HCT116 (cell line): ENCODE measurements at regions not wholly inside any gene's neighbourhood (a gene's known extent, or its start where the extent isn't known, plus 50 kb on each side); places are given as distances from the start of the nearest gene placed in this dataset.
A peak's percentile ranks its signal among the peaks of the same experiment; 100 is the strongest.

ENCODE experiments used
- ATAC-seq: fragments of 200-7000 bp; cut with Tn5 transposase; 2 replicates; pipeline ENCODE4 v1.9.1; 2020; ENCODE audit warnings: mild to moderate bottlenecking, moderate library complexity
- BruUV-seq: library from RNA; stranded (reverse); fragments of 400-500 nt; replicated peaks from 2 replicates; lab custom pipeline; 2021; lab: Mats Ljungman, UMichigan
- CTCF ChIA-PET: fragments of 300-600 bp; sonication (Branson Sonifier 250); formaldehyde crosslinking; loops from one replicate; lab custom pipeline; 2021; ENCODE audit warnings: antibody characterized with exemption; lab: Charles Lee
- POLR2A ChIA-PET: fragments of 300-600, 350-600 bp; sonication (Branson Sonifier 250); formaldehyde crosslinking; loops from one replicate; lab custom pipeline; 2021; ENCODE audit warnings: antibody characterized with exemption; lab: Charles Lee
- RAD21 ChIA-PET, 2 experiments: fragments of 300-600 bp; sonication (Branson Sonifier 250); formaldehyde crosslinking; loops; one replicate each; lab custom pipeline; 2023; ENCODE audit warnings: low total read pairs in 2 of 2; ENCODE audit not compliant: uncharacterized antibody in 2 of 2, unreplicated experiment in 2 of 2, low non-redundant PET in 1 of 2; lab: Charles Lee
- DNase-seq: peaks from one replicate; pipeline ENCODE4 v3.0.0-alpha.2; 2010; ENCODE audit warnings: low read depth, low spot score
- H2AFZ ChIP-seq: fragments of 200-600 bp; shearing (Covaris generic), sonication (generic); 2 replicates; pipeline ENCODE4 v1.6.1; 2017; ENCODE audit warnings: low read depth, mixed run types, mixed read lengths, antibody characterized with exemption, low read length; ENCODE audit not compliant: poor library complexity, severe bottlenecking
- H3K27ac ChIP-seq: 2 replicates; pipeline ENCODE4 v1.5.1; 2012; ENCODE audit warnings: low read depth, low read length
- H3K27me3 ChIP-seq: fragments of 200-600 bp; sonication (generic); 2 replicates; pipeline ENCODE4 v1.6.1; 2016; ENCODE audit warnings: mixed run types, low read length, mixed read lengths; ENCODE audit not compliant: insufficient read depth
- H3K36me3 ChIP-seq, 2 experiments: fragments of 200-500 bp in 1 of 2; fragments of 200-600 bp in 1 of 2; sonication (Bioruptor generic) in 1 of 2; sonication (generic) in 1 of 2; 2 replicates each; pipeline versions ENCODE4 v1.5.1 to v1.6.1; 2014 to 2016; ENCODE audit warnings: low read length in 2 of 2, inconsistent platforms in 1 of 2, mixed read lengths in 1 of 2, mixed run types in 1 of 2; ENCODE audit not compliant: insufficient read depth in 2 of 2, control insufficient read depth in 1 of 2
- H3K4me1 ChIP-seq, 2 experiments: fragments of 200-600 bp in 1 of 2; sonication (generic) in 1 of 2; 2 replicates each; pipeline versions ENCODE4 v1.5.1 to v1.6.1; 2012 to 2017; ENCODE audit warnings: low read length in 2 of 2, inconsistent platforms in 1 of 2, mild to moderate bottlenecking in 1 of 2, mixed read lengths in 1 of 2, mixed run types in 1 of 2, moderate library complexity in 1 of 2; ENCODE audit not compliant: insufficient read depth in 2 of 2, control insufficient read depth in 1 of 2
- H3K4me2 ChIP-seq: fragments of 200-600 bp; sonication (generic); 2 replicates; pipeline ENCODE4 v1.6.1; 2017; ENCODE audit warnings: mixed run types, low read length, mixed read lengths
- H3K4me3 ChIP-seq, 2 experiments: fragments of 200-600 bp in 1 of 2; sonication (generic) in 1 of 2; replicated peaks in 1 of 2; 2 replicates each; pipeline ENCODE4 v1.5.1; 2011 to 2016; ENCODE audit warnings: low read length in 2 of 2, control low read depth in 1 of 2, low read depth in 1 of 2, mild to moderate bottlenecking in 1 of 2, mixed read lengths in 1 of 2, mixed run types in 1 of 2
- H3K79me2 ChIP-seq: fragments of 200-600 bp; sonication (generic); 2 replicates; pipeline ENCODE4 v1.6.1; 2017; ENCODE audit warnings: mild to moderate bottlenecking, mixed run types, low read length, moderate library complexity, mixed read lengths; ENCODE audit not compliant: insufficient read depth
- H3K9ac ChIP-seq: fragments of 200-600 bp; sonication (generic); 2 replicates; pipeline ENCODE4 v1.6.1; 2016; ENCODE audit warnings: low read length, mixed read lengths
- H3K9me2 ChIP-seq: fragments of 200-600 bp; sonication (generic), shearing (Covaris generic); 2 replicates; pipeline ENCODE4 v1.6.1; 2017; ENCODE audit warnings: mixed run types, mild to moderate bottlenecking, moderate library complexity; ENCODE audit not compliant: insufficient read depth
- H3K9me3 ChIP-seq, 2 experiments: fragments of 200-500 bp in 1 of 2; fragments of 200-600 bp in 1 of 2; sonication (Bioruptor generic) in 1 of 2; sonication (generic) in 1 of 2; 2 replicates each; pipeline ENCODE4 v1.6.1; 2014 to 2017; ENCODE audit warnings: low read length in 2 of 2, mixed read lengths in 2 of 2, inconsistent platforms in 1 of 2, low read depth in 1 of 2, mild to moderate bottlenecking in 1 of 2, mixed run types in 1 of 2, moderate library complexity in 1 of 2; ENCODE audit not compliant: control insufficient read depth in 1 of 2, insufficient read depth in 1 of 2
- H4K20me1 ChIP-seq: fragments of 200-600 bp; sonication (generic), shearing (Covaris generic); 2 replicates; pipeline ENCODE4 v1.6.1; 2017; ENCODE audit warnings: mixed run types, mild to moderate bottlenecking, moderate library complexity; ENCODE audit not compliant: insufficient read depth
- CBX3 ChIP-seq: IDR thresholded peaks from 2 replicates; pipeline ENCODE4 v1.6.1; 2012; ENCODE audit warnings: low read depth
- CEBPB ChIP-seq: IDR thresholded peaks from 2 replicates; pipeline ENCODE4 v1.6.1; 2012; ENCODE audit warnings: low read depth
- ELF1 ChIP-seq: IDR thresholded peaks from 2 replicates; pipeline ENCODE4 v1.6.1; 2012; ENCODE audit warnings: low read depth, borderline replicate concordance
- FOSL1 ChIP-seq: IDR thresholded peaks from 2 replicates; pipeline ENCODE4 v1.6.1; 2012; ENCODE audit warnings: low read depth
- JUND ChIP-seq: IDR thresholded peaks from 2 replicates; pipeline ENCODE4 v1.6.1; 2012
- MAX ChIP-seq: IDR thresholded peaks from 2 replicates; pipeline ENCODE4 v1.6.1; 2012
- POLR2A ChIP-seq: IDR thresholded peaks from 2 replicates; pipeline ENCODE4 v1.7.0; 2011; ENCODE audit warnings: borderline replicate concordance; ENCODE audit not compliant: insufficient read depth, insufficient read length; ENCODE audit errors: extremely low read depth
- RAD21 ChIP-seq: IDR thresholded peaks from 2 replicates; pipeline ENCODE4 v1.6.1; 2012; ENCODE audit warnings: low read depth, mild to moderate bottlenecking
- REST ChIP-seq: IDR thresholded peaks from 2 replicates; pipeline ENCODE4 v1.6.1; 2012; ENCODE audit warnings: low read depth
- SIN3A ChIP-seq: IDR thresholded peaks from 2 replicates; pipeline ENCODE4 v1.6.1; 2012; ENCODE audit warnings: low read depth
- SP1 ChIP-seq: IDR thresholded peaks from 2 replicates; pipeline ENCODE4 v1.6.1; 2012; ENCODE audit warnings: low read depth
- TCF7L2 ChIP-seq: IDR thresholded peaks from 2 replicates; pipeline ENCODE4 v1.7.0; 2011; ENCODE audit warnings: borderline replicate concordance, inconsistent platforms; ENCODE audit not compliant: insufficient read depth, insufficient read length; ENCODE audit errors: extremely low read depth
- ZFX ChIP-seq: fragments of 450-650 bp; IDR thresholded peaks from 2 replicates; pipeline ENCODE4 v1.6.1; 2017
- ZNF274 ChIP-seq: fragments of 200-500 bp; sonication (Bioruptor generic); IDR thresholded peaks from 2 replicates; pipeline ENCODE4 v1.6.1; 2014; ENCODE audit warnings: mild to moderate bottlenecking, low read depth, low read length, inconsistent platforms
- intact Hi-C: fragments of 100-400 bp; cut with micrococcal nuclease; formaldehyde crosslinking; loops from 2 replicates; pipeline ENCODE4 v1.10.0; 2022
- TF ChIP-seq, protein P1 (sequence below): IDR thresholded peaks from 2 replicates; pipeline ENCODE4 v1.6.1; 2012
- TF ChIP-seq, protein P2 (sequence below), 3 experiments: fragments of 200-600 bp in 1 of 3; sonication (generic) in 1 of 3; IDR thresholded peaks in 2 of 3; conservative IDR thresholded peaks in 1 of 3; 2 replicates each; pipeline ENCODE4 v1.5.1; 2012 to 2017; ENCODE audit warnings: low read depth in 2 of 3, low read length in 2 of 3, antibody characterized with exemption in 1 of 3, borderline replicate concordance in 1 of 3, control low read depth in 1 of 3, mild to moderate bottlenecking in 1 of 3, mixed read lengths in 1 of 3, mixed run types in 1 of 3, moderate library complexity in 1 of 3; ENCODE audit not compliant: insufficient read depth in 1 of 3

- TF ChIP-seq REST, result no peak
- TF ChIP-seq, protein P1, sequence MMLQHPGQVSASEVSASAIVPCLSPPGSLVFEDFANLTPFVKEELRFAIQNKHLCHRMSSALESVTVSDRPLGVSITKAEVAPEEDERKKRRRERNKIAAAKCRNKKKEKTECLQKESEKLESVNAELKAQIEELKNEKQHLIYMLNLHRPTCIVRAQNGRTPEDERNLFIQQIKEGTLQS, result no peak
- no peak for TF ChIP-seq ZNF274
- TF ChIP-seq ELF1, result no peak
- TF ChIP-seq FOSL1, result no peak
- no peak for TF ChIP-seq ZFX
- TF ChIP-seq CBX3, result no peak
- TF ChIP-seq CEBPB, result no peak
- TF ChIP-seq, protein P2, sequence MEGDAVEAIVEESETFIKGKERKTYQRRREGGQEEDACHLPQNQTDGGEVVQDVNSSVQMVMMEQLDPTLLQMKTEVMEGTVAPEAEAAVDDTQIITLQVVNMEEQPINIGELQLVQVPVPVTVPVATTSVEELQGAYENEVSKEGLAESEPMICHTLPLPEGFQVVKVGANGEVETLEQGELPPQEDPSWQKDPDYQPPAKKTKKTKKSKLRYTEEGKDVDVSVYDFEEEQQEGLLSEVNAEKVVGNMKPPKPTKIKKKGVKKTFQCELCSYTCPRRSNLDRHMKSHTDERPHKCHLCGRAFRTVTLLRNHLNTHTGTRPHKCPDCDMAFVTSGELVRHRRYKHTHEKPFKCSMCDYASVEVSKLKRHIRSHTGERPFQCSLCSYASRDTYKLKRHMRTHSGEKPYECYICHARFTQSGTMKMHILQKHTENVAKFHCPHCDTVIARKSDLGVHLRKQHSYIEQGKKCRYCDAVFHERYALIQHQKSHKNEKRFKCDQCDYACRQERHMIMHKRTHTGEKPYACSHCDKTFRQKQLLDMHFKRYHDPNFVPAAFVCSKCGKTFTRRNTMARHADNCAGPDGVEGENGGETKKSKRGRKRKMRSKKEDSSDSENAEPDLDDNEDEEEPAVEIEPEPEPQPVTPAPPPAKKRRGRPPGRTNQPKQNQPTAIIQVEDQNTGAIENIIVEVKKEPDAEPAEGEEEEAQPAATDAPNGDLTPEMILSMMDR (IDR thresholded peaks at IDR 0.05 in 2 of 3, conservative IDR thresholded peaks at IDR 0.05 in 1 of 3; ENCODE audit: borderline replicate concordance in 1 of 3, insufficient read depth in 1 of 3, low read depth in 2 of 3, low read length in 2 of 3), result no peak
- TF ChIP-seq, all 23 proteins: peak for 0
These were observed 72.8 kb upstream of the PARP8 start (continued) for GRCh38 chr5:50593681-50594080.

DNA sequence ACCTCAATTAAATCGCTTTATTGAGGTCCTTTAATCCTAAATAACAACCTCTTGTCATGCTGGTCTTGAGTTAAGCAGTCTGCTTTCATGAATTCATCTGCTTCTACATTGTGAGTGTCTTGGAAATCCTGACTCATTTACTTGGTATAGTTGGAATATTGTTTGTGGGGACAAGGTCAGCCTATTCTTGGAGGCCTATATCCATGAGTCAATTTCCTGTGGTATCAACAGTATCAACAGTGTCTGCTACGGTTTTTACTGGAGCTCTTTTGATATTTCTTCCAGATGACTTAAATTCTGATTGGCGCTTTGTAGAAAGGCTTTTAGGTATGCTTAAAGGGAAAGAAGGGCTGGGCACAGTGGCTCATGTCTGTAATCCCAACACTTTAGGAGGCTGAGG lies 71.2 kb upstream of the PARP8 start:
- Histone ChIP-seq H3K9ac (no peak overlapping the region), H3K9me3 (no peaks in the 10 kb centered on the region), H3K4me3 (no peak overlapping the region), H2AFZ (no peak overlapping the region), H3K79me2 (no peaks in the 10 kb centered on the region), H4K20me1 (no peaks in the 10 kb centered on the region), H3K4me1 (peaks cover 0 to 12% of the 10 kb centered on the region in 2 experiments; a peak in 2 of 4 replicates), H3K36me3 (no peaks in the 10 kb centered on the region), H3K4me2 (peak overlapping the region; percentile 52), H3K27me3 (no peaks in the 10 kb centered on the region), H3K27ac (no peak overlapping the region), H3K9me2 (no peaks in the 10 kb centered on the region)
- intact Hi-C loops, result no loop called here
- RAD21 ChIA-PET, result no interaction called here
- ATAC-seq, result peak; percentile 40; the same call in 1 of the 2 replicates
- TF ChIP-seq RAD21, result peak; percentile 14; the same call in 1 of the 2 replicates
- TF ChIP-seq JUND, result peak; percentile 66
- no peak for TF ChIP-seq TCF7L2
- no peak for TF ChIP-seq ELF1
- no peak for TF ChIP-seq CBX3
- TF ChIP-seq, protein P1, result no peak
- peak; percentile 70 for TF ChIP-seq FOSL1
- TF ChIP-seq MAX, result peak; percentile 33; the same call in 1 of the 2 replicates
- peak; percentile 54 for TF ChIP-seq SP1
- TF ChIP-seq ZNF274, result no peak
- TF ChIP-seq POLR2A, result no peak
- TF ChIP-seq SIN3A, result no peak
- peak; percentile 69 for DNase-seq
- CTCF ChIA-PET, result no interaction called here
- BruUV-seq, result no TSS peak
- POLR2A ChIA-PET, result no interaction called here
